GM21717 (cell line): ENCODE measurements at regions not wholly inside any gene's neighbourhood (a gene's known extent, or its start where the extent isn't known, plus 50 kb on each side); places are given as distances from the start of the nearest gene placed in this dataset.

Experiments used
- ATAC-seq: cut with Tn5 transposase; IDR thresholded peaks from one replicate; pipeline ENCODE4 v1.9.1; 2021; ENCODE audit warnings: mild to moderate bottlenecking, moderate library complexity; ENCODE audit not compliant: unreplicated experiment

DNA sequence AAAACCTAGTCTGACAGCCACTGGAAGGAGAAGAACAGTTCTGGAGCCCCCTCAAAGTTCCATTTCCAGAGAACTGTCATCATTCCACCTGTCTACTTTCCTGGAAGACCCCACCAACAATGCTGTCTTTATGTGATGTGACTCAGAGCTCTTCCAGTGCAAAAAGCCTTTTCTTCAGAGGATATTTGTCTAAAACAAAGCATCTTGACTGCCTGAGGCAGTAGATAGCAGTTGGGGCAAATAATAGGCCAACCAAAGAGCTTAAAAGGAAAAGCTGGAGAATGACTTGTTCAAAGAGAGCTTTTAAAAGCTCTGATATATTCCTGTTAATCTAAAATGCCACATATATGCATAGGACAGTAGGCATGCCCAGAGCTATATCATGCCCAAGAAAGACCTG lies 62.6 kb downstream of the MIS18A start:
- no peak for ATAC-seq

DNA sequence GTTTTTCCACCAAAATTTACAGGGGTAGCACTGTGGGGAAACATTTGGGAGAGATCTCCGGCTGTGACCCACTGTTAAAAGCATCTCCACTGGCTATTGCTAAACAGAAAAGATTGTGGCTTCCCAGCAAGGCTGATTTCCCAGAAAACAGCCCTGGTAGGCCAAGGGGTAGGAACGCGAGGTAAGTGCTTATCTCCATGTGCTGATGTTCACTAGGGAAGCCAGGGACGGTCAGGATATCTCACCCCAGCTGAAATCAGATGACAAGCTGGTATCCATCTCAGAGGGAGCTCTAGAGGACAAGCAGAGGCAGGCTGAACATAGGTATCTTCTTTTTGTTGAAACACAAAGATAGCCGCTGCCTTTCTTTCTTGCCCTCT lies 63.6 kb downstream of the MIS18A start:
- no peak for ATAC-seq

DNA sequence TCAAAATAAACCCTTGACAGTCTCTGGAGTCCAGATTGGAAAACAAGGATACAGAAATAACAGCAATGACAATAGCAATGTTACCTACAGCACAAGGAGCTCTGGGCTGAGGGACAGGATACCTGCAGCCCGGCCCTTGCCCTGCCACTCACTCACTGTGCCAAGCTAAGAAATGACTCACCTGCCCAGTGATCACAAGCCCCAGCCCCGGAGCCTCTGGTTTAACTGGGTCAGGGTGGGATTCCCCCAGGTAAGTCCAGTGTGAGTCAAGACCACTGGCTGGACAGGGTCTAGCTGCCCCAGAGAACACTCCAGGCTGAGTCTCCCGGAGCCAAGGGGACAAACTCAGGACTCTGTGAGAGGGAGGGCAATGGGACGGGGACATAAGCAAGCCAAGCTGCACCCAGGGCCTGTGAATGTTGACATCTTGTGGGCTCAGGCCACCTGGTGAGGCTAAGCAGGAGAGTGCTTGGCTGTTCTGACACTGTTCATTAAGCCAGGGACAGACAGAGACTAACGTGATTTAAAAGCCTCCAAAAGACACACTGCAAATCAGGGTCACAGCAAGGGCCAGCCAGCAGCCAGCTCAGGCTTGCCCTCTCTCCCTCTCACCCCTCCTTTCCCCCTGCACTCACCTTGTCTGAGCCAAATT lies 64.1 kb downstream of the MIS18A start:
- no peak for ATAC-seq

DNA sequence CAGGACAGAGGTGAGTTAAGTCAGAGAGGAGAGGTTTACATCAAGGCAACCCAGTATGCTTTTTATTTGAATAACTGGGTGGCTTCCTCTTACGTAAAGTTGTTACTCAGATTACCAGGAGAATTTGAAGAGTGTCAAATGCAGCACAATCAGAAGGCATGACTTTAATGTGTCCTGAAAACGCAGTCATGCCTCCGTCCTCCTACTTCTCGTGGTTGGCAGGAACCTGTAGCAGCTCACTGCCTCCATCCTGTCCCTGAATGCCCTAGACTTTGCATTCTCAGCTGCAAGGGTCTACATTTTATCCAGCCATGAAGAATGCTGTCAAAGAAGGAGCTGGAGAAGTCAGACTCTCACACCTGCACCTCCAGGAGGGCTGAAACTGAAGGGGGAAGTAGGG lies 66.7 kb downstream of the MIS18A start:
- no peak for ATAC-seq

DNA sequence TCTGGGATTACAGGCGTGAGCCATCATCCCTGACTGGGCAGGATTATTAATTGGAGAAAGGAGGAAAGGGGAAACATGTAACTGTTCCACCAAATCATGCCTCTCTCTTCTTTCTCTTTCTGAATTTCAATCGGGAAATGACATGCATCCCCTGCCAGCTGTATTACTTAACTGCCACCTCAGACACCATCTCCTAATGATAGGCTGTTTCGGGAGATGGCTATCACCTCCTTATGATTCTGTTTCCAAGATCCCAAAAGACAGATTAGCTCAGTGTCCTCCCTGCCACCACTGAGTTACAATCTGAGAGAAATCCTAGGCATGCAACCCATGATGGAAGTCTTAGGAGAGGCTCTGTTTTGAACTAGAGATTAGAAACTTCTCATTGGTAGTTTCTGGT lies 67.5 kb downstream of the MIS18A start:
- ATAC-seq: no peak

DNA sequence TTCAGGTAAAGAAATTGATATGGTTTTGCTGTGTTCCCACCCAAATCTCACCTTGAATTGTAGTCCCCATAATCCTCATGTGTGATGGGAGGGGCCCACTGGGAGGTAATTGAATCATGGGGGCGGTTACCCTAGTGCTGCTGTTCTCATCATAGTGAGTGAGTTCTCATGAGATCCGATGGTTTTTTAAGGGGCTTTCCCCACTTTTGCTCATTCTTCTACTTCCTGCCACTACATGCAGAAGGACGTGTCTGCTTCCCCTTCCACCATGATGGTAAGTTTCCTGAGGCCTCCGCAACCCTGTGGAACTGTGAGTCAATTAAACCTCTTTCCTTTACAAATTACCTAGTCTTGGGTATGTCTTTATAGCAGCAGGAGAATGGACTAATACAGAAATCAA lies 69.3 kb downstream of the MIS18A start:
- no peak for ATAC-seq

DNA sequence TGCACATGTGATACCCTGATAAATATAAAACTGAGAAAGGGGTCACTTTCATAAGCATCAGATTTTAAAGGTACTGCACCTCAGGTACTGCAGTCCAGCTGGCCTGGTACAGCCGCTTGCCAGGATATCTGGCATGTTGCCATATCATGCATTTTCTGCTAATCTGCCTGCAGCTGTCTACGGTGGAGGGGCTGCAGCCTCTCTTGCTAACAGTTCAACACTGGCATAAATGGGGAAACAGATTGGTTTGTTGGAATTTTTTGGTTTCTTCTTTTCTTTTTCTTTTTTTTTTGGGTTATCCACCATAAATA lies 71.5 kb downstream of the MIS18A start:
- ATAC-seq: no peak

DNA sequence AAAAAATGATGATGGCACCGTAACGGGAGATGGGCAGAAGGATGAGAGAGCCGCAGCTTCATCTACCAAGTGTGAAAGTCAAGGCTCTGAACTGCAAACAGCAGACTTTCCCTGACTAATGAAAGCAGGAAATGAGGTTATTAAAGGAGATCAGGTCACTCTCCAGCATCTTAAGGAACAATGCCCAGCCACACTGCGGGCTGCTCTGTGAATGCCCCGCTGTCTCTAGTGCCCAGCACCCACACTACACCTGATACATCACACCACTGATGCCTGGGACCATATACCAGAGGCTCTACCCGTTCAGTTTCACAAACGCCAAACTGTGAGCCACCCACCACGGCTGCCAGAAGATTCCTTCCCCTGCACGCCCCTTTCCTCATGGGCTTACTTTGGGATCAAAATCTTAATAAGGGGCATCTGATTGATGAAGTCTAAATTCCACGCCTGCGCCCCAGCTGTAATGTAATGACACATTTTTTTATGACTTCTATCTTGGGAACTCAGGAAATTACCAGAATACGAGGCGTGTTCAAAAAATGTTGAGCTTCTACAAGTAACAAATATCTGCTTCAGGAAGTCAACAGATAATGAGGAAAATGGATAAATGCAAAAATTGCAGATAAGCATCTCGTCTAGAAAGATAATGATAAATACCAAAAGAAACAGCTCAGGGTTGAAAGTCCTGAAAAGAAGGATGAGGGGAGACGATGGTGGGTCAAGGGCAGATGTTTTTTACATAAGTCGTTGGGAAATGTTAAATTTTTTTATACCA lies 72.0 kb downstream of the MIS18A start:
- no peak for ATAC-seq

DNA sequence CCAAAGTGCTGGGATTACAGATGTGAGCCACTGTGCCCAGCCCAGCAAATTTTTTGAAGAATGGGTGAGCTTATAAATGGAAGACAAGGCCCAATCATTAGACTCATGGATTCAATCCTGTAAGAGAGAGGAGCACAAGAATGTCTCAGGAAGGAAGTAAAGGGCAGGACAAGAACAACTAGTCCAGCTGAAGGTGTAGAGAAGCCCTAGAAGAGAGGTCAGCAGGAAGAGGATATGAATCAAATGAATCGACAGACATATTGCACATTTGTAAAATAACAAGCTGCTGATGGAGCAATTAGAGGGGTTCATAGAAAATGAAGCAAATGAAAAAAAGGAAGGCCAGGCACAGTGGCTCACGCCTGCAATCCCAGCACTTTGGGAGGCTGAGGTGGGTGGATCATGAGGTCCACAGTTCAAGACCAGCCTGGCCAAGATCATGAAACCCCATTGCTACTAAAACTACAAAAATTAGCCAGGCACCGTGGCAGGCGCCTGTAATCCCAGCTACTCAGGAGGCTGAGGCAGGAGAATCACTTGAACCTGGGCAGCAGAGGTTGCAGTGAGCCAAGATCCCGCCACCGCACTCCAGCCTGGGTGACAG lies 74.9 kb downstream of the MIS18A start:
- ATAC-seq: no peak

DNA sequence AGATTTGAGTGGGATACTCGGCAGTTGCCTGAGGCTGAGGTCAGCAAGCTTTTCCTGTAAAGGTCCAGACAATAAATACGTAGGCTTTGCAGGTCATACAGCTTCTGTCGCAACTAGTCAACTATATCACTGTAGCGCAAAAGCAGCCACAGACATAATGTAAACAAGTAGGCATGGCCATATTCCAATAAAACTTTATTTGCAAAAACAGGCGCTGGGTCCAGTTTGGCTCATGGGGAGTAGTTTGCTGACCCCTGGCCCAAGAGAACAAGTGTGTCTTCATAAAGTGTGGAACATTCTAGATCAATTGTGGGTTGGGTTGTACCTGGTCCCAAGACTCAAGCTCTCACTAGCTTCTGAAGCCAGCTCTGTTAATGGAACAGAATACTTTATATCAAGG lies 78.8 kb downstream of the MIS18A start:
- no peak for ATAC-seq

DNA sequence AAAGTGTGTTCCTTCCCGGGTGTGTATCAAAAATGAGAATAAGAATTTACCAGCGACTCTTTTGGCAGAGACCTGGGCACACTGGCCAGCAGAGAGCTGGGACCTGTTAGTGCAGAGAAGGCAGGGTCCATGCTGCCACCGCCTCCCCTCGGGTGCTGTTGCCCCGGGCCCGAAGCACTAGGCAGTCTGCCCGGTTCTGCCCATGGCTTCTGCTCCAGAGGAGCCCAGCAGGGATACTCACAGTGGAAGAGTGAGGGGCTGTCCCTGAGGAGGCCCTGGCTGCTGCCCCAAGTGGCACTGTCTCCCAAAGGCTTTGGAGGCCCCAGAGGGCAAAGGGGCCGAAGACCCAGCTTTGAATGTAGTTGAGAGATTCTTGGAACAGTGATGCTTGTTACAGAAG lies 80.5 kb downstream of the MIS18A start:
- no peak for ATAC-seq

DNA sequence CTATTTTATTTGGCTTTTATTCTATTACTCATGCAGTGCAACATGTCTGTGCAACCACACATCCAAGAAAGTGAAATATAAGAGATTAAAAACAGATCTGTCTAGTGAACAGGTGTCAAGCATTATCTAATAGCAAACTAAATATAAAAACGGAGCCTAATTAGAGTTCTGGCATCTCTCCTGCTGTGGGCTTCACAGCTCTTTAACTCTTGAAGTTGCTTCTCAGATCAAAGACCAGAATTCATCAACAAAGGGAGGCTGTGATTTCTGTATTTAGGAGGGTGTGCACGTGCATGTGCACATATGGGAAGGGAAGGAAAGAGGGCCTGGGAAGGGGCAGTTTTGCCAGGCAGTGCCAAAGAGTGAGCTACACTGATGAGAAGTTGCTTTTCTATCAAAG lies 81.0 kb downstream of the MIS18A start:
- ATAC-seq: no peak

DNA sequence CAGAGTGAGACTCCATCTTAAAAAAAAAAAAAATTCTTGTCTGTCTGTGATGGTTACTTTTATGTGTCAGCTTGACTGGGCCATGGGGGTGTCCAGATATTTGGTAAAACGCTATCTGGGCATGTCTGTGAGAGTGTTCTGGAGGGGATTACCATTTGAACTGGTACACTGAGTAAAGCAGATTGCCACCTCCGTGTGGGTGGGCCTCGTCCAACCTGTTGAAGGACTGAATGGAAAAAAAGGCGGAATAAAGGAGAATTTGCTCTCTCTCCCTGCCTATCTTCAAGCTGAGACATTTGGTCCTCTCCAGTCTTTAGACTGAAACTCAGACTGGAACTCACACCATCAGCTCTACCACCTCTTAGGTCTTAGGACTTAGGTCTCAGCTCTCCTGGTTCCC lies 82.8 kb downstream of the MIS18A start:
- ATAC-seq: no peak

DNA sequence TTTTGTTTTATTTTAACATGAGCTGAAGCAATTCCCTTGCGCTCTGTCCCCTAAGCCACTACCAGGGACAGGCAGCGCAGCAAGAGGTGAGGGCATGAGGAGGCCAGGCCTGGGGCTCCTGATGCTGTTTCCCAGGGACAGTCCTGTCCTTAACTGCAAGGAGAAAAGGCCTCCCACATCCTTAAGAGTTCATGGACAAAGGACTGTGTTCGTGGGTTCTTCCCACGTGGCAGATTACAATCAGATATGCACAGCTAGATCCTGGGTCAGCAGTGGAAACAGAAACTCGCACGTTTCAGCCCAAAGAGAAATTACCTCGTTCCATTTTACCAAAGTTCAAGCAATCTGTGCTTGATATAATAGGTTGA lies 85.8 kb downstream of the MIS18A start:
- ATAC-seq: no peak

DNA sequence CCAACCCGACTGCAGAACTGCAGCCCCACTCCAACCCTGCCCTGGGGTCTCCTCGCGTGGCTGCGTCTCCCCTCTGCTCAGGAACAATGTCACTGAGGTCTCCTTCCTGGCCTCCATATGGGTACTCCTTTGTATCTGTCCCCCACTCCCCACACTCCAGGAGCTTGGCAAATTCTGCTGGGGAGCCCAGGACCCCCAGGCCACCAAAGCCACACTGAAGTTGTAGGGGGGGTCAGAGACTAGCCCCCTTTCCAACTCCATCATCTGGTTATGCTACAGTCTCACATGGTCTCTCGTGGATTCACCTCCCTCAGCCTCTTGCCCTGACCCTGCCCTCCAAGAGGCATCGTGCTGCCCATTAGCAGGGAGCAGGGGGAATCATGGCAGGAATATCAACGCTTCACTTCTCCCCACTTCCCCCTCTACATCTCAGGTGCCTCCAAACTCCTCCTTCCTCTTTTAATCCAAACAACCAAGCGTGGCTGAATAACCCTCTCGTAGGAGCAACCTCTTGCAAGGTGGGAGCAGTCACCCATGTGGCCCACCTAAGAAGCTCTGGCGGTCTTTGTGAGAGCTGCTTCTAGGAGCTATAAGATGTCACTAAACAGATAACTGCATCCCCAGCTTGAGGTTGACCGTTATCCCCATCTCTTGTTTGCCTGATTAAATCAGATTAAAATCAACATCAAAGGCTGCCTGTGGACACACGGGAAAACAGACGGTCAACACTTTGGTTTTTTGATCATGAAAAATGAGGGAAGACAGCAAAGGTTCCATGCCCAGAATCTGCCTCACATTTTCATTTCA lies 86.4 kb downstream of the MIS18A start:
- no peak for ATAC-seq

DNA sequence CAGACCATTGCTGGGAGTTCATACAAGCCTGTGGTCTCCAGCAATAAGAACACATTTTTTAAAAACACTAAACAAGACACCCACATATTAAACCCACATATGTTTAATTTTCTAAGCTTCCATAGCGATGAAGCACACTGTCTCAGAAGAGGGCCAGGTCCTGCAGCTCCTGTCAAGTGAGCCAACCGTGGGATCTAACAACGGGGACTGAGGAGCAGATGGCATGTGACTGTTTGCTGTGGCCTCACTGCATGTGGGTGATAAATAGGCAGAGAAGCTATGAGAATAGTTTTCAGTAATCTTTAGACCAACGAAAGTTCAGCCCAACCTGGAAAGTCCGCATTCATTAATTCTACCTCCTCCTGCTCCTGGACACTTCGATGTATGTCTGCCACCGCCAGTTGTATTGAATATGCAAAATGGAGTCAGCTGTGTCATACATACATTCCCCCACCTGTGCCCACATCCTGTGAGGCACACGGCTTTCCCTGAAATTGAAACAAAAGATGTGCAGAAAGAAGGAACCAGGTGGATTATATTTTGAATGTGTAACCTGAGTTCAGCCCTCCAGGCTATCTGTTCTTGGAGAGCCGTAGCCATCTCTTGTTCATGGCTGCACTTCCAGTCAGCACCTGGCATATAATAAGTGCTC lies 88.2 kb downstream of the MIS18A start:
- ATAC-seq: no peak

DNA sequence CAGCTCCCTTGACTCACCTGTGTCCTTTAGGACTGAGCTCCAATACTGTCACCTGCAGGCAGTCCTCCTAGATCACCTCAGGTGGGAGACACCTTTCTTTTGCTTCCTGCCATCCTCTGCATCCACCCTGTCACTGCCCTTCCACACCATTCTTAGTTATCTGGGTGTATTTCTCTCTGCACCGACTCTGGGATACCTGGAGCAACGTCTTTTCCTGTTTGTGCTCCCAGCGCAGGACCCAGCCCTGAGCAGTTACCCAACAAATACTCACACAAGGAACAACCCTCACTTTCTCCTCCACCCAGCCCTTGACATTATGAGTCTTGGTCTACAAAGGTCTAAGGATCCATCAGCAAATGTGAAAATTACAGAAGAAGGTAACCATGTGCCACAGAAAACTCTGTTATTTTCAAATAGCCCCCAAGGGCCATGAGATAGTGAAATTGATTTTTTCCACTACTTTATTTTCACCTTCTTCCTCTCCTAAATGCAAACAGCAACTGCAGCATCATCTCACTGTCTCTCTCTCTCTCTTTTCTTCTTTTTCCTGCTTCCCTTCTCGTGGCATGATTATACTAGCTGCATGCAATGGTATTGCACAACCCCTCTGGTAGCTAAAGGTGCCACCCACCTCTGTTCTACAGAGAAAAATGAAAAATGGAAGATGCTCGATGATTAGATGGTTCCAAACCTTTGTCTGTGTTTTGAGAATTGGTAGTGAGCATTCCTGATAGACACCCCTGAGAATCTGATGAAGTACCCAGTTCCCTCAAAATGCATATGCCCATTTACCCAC lies 89.0 kb downstream of the MIS18A start:
- no peak for ATAC-seq

DNA sequence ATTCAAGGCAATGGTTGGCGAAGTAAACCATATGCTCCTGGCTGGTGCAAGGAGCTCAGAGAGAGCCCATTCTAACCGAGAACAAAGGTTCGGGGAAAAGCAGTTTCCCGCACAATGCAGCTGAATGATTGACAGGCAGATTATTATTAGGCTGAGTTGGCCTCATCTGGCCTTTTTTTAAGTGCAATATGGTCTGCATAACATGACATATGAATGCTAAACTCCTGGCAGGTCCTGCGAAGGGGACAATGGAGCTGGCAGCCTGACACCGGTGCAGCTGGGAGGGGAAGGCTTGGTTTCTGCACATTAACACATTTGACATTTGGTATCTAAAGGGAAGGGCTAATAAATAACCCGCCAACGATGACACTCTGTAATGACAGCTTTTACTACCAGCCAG lies 92.0 kb downstream of the MIS18A start:
- no peak for ATAC-seq

DNA sequence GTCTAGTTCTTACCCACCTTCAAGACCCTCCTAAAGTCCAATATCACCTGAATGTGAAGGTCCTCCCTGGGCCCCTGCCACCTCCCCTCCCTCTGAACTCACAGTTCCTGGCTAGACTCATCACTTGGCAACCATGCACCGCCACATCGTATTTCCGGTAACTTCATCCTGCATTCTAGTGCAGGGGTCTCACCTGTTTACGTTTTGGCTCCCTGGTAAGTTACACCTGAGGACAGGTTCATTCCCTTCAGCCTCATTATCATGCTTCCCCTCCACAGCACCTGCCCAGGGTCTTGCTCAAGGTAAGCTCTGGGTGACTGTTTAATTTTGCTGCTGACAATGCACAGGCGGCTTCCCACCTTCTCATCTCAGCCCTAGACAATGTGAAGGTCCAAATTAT lies 93.1 kb downstream of the MIS18A start:
- ATAC-seq: no peak

DNA sequence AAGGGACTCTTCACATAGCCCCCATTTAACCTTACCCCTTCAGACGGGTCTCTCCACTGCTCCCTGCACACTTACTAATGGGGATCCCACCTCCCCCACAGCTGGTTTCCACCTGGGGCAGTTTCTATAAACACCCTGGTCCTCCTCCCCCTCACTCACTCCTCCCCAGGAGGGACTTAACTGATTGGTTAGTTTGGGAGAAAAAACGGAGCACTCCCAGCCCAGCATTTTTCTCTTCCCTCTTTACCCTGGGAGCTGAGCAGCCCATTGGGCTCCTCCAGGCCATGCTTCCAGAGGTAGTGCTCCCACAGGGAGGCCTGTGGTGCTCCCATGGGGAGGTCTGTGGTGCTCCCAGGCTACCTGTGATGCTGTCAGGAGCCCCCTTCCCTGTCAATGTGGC lies 93.7 kb downstream of the MIS18A start:
- ATAC-seq: no peak

DNA sequence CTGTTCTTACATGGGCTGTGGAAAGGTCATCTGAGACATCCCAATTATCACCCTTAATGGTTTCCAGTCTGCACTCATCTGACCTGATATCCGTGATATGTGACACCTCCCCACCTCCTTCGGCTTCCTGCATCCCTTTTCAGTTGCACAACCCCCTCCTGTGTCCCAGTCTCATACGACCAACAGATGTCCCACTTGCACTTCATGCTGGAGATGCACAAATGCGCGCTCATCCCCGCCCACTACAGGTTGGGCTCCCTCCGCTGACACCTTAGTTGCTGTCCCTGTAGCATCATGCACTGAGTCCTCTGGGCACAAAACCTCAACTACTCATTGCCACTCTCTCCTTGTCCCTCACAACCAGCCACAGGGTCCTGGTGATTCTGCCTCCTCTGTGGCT lies 94.4 kb downstream of the MIS18A start:
- ATAC-seq: no peak
